IPS-18c (cell line): ENCODE measurements at regions not wholly inside any gene's neighbourhood (a gene's known extent, or its start where the extent isn't known, plus 50 kb on each side); places are given as distances from the start of the nearest gene placed in this dataset.

Experiments
- H3K4me3 ChIP-seq: 2 replicates; pipeline ENCODE4 v1.7.0; 2013; ENCODE audit warnings: low read depth, mild to moderate bottlenecking, low read length, moderate library complexity; ENCODE audit not compliant: insufficient read depth
- H3K9me3 ChIP-seq: one replicate; pipeline ENCODE4 v1.6.1; 2013; ENCODE audit warnings: mild to moderate bottlenecking, low read length, moderate library complexity; ENCODE audit not compliant: control insufficient read depth, insufficient read depth

- Histone ChIP-seq H3K9me3 (no peaks in the 10 kb centered on the region), H3K4me3 (no peak overlapping the region)
Observed at GRCh38 chr17:77493901-77494663, 353.3 kb downstream of the SEC14L1 start.

GRCh38 chr17:77494664-77495435, 354.1 kb downstream of the SEC14L1 start:
- Histone ChIP-seq H3K9me3 (no peaks in the 10 kb centered on the region), H3K4me3 (no peak overlapping the region)

GRCh38 chr17:77495575-77495974, 354.8 kb downstream of the SEC14L1 start:
- Histone ChIP-seq H3K9me3 (no peaks in the 10 kb centered on the region), H3K4me3 (no peak overlapping the region)

- Histone ChIP-seq H3K4me3 (no peak overlapping the region), H3K9me3 (no peaks in the 10 kb centered on the region)
Observed at GRCh38 chr17:77496401-77496801, 355.6 kb downstream of the SEC14L1 start.

GRCh38 chr17:77496831-77497577, 356.2 kb downstream of the SEC14L1 start:
- H3K9me3 ChIP-seq, result no peaks in the 10 kb centered on the region
- H3K4me3 ChIP-seq, result no peak overlapping the region

GRCh38 chr17:77497578-77497934, 356.8 kb downstream of the SEC14L1 start:
- H3K4me3 ChIP-seq, result no peak overlapping the region
- H3K9me3 ChIP-seq, result no peaks in the 10 kb centered on the region

- Histone ChIP-seq H3K4me3 (no peak overlapping the region), H3K9me3 (no peaks in the 10 kb centered on the region)
Observed at GRCh38 chr17:77498091-77498741, 357.4 kb downstream of the SEC14L1 start.

- H3K9me3 ChIP-seq, result no peaks in the 10 kb centered on the region
- H3K4me3 ChIP-seq, result no peak overlapping the region
Observed at GRCh38 chr17:77498791-77499698, 358.3 kb downstream of the SEC14L1 start.

- Histone ChIP-seq H3K9me3 (no peaks in the 10 kb centered on the region), H3K4me3 (no peak overlapping the region)
Observed at GRCh38 chr17:77499699-77500435, 359.1 kb downstream of the SEC14L1 start.

- Histone ChIP-seq H3K9me3 (no peaks in the 10 kb centered on the region), H3K4me3 (no peak overlapping the region)
Observed at GRCh38 chr17:77501101-77501566, 360.4 kb downstream of the SEC14L1 start.

GRCh38 chr17:77501751-77502625, 361.2 kb downstream of the SEC14L1 start:
- H3K9me3 ChIP-seq, result no peaks in the 10 kb centered on the region
- H3K4me3 ChIP-seq, result no peak overlapping the region

- H3K9me3 ChIP-seq, result no peaks in the 10 kb centered on the region
- H3K4me3 ChIP-seq, result no peak overlapping the region
Observed at GRCh38 chr17:77502626-77503292, 362.0 kb downstream of the SEC14L1 start.

- no peaks in the 10 kb centered on the region for H3K9me3 ChIP-seq
- H3K4me3 ChIP-seq, result no peak overlapping the region
Observed at GRCh38 chr17:77503293-77503655, 362.5 kb downstream of the SEC14L1 start.

GRCh38 chr17:77503916-77504651, 363.3 kb downstream of the SEC14L1 start:
- Histone ChIP-seq H3K4me3 (no peak overlapping the region), H3K9me3 (no peaks in the 10 kb centered on the region)
